H9 (cell line): ENCODE measurements at regions not wholly inside any gene's neighbourhood (a gene's known extent, or its start where the extent isn't known, plus 50 kb on each side); places are given as distances from the start of the nearest gene placed in this dataset.

ENCODE experiments used
- DNase-seq: peaks from one replicate; pipeline ENCODE4 v3.0.0-alpha.2; 2017
- H2AFZ ChIP-seq: one replicate; pipeline ENCODE4 v1.6.1; 2013; ENCODE audit warnings: mild to moderate bottlenecking, low read length, control low read depth, moderate library complexity
- H2AK5ac ChIP-seq: 2 replicates; pipeline ENCODE4 v1.6.1; 2013; ENCODE audit warnings: low read length, control low read depth, mixed read lengths; ENCODE audit not compliant: insufficient read length
- H2BK120ac ChIP-seq: one replicate; pipeline ENCODE4 v1.6.1; 2013; ENCODE audit warnings: low read depth, mild to moderate bottlenecking, low read length, control low read depth, inconsistent platforms; ENCODE audit not compliant: poor library complexity, severe bottlenecking
- H2BK12ac ChIP-seq: 2 replicates; pipeline ENCODE4 v1.6.1; 2013; ENCODE audit warnings: low read length, control low read depth, mixed read lengths, low read depth; ENCODE audit not compliant: insufficient read length
- H2BK15ac ChIP-seq: 2 replicates; pipeline ENCODE4 v1.6.1; 2013; ENCODE audit warnings: low read depth, low read length, control low read depth
- H2BK20ac ChIP-seq: one replicate; pipeline ENCODE4 v1.6.1; 2013; ENCODE audit warnings: low read depth, mild to moderate bottlenecking, low read length, control low read depth, inconsistent platforms; ENCODE audit not compliant: poor library complexity, severe bottlenecking
- H2BK5ac ChIP-seq: 2 replicates; pipeline ENCODE4 v1.6.1; 2013; ENCODE audit warnings: low read length, control low read depth, mixed read lengths; ENCODE audit not compliant: insufficient read length
- H3K14ac ChIP-seq: 2 replicates; pipeline ENCODE4 v1.6.1; 2013; ENCODE audit warnings: low read length, control low read depth; ENCODE audit not compliant: insufficient read depth
- H3K18ac ChIP-seq: 2 replicates; pipeline ENCODE4 v1.6.1; 2013; ENCODE audit warnings: low read depth, mild to moderate bottlenecking, mixed read lengths, low read length, control low read depth; ENCODE audit not compliant: insufficient read length
- H3K23ac ChIP-seq: 2 replicates; pipeline ENCODE4 v1.6.1; 2013; ENCODE audit warnings: low read length, control low read depth, mixed read lengths, low read depth; ENCODE audit not compliant: insufficient read length
- H3K23me2 ChIP-seq: 2 replicates; pipeline ENCODE4 v1.6.1; 2013; ENCODE audit warnings: low read depth, mild to moderate bottlenecking, mixed read lengths, low read length, control low read depth; ENCODE audit not compliant: insufficient read length, poor library complexity, severe bottlenecking
- H3K27ac ChIP-seq: 2 replicates; pipeline ENCODE4 v1.5.1; 2013; ENCODE audit warnings: low read length, control low read depth, mixed read lengths, low read depth; ENCODE audit not compliant: insufficient read length
- H3K27me3 ChIP-seq: 2 replicates; pipeline ENCODE4 v1.6.1; 2013; ENCODE audit warnings: low read length, control low read depth, inconsistent platforms; ENCODE audit not compliant: insufficient read depth
- H3K4ac ChIP-seq: 2 replicates; pipeline ENCODE4 v1.6.1; 2013; ENCODE audit warnings: low read depth, mild to moderate bottlenecking, control low read depth, inconsistent platforms, low read length, moderate library complexity
- H3K4me1 ChIP-seq: 2 replicates; pipeline ENCODE4 v1.6.1; 2013; ENCODE audit warnings: low read length, control low read depth, inconsistent platforms; ENCODE audit not compliant: insufficient read depth
- H3K4me2 ChIP-seq: 2 replicates; pipeline ENCODE4 v1.6.1; 2013; ENCODE audit warnings: low read length, control low read depth, mixed read lengths; ENCODE audit not compliant: insufficient read length, insufficient read depth
- H3K56ac ChIP-seq: 2 replicates; pipeline ENCODE4 v1.6.1; 2013; ENCODE audit warnings: low read depth, mild to moderate bottlenecking, mixed read lengths, low read length, control low read depth; ENCODE audit not compliant: insufficient read length
- H3K79me1 ChIP-seq: 2 replicates; pipeline ENCODE4 v1.6.1; 2013; ENCODE audit warnings: low read depth, mild to moderate bottlenecking, moderate library complexity, low read length, control low read depth, inconsistent platforms; ENCODE audit not compliant: insufficient read depth, poor library complexity, severe bottlenecking
- H3K79me2 ChIP-seq: 2 replicates; pipeline ENCODE4 v1.6.1; 2013; ENCODE audit warnings: low read length, control low read depth, inconsistent platforms; ENCODE audit not compliant: insufficient read depth
- H3K9ac ChIP-seq: 2 replicates; pipeline ENCODE4 v1.6.1; 2013; ENCODE audit warnings: low read length, control low read depth, mixed read lengths; ENCODE audit not compliant: insufficient read length; ENCODE audit errors: extremely low read depth
- H3K9me3 ChIP-seq: one replicate; pipeline ENCODE4 v1.6.1; 2013; ENCODE audit warnings: low read depth, low read length, inconsistent platforms; ENCODE audit not compliant: control insufficient read depth
- H3T11ph ChIP-seq: one replicate; pipeline ENCODE4 v1.6.1; 2013; ENCODE audit warnings: mild to moderate bottlenecking, low read length, control low read depth, inconsistent platforms
- H4K20me1 ChIP-seq: one replicate; pipeline ENCODE4 v1.6.1; 2013; ENCODE audit not compliant: control insufficient read depth, insufficient read length, insufficient read depth
- H4K5ac ChIP-seq: 2 replicates; pipeline ENCODE4 v1.6.1; 2013; ENCODE audit warnings: low read depth, mild to moderate bottlenecking, mixed read lengths, low read length, control low read depth; ENCODE audit not compliant: insufficient read length
- H4K8ac ChIP-seq: replicated peaks from 2 replicates; pipeline ENCODE4 v1.6.1; 2013; ENCODE audit warnings: low read length, control low read depth, mixed read lengths, low read depth; ENCODE audit not compliant: insufficient read length
- H4K91ac ChIP-seq: 2 replicates; pipeline ENCODE4 v1.6.1; 2013; ENCODE audit warnings: low read depth, mild to moderate bottlenecking, moderate library complexity, mixed read lengths, low read length, control low read depth; ENCODE audit not compliant: insufficient read length
- H3K27ac Mint-ChIP-seq, 3 experiments: 2 replicates in 2 of 3; 3 replicates in 1 of 3; pipeline ENCODE4 v1.8.0; 2020 to 2021; ENCODE audit warnings: mixed read lengths in 3 of 3, mild to moderate bottlenecking in 1 of 3, moderate library complexity in 1 of 3
- H3K27me3 Mint-ChIP-seq: 2 replicates; pipeline ENCODE4 v1.8.0; 2021; ENCODE audit warnings: low read depth, mild to moderate bottlenecking, moderate library complexity, mixed read lengths
- H3K36me3 Mint-ChIP-seq, 3 experiments: 2 replicates in 2 of 3; 3 replicates in 1 of 3; pipeline ENCODE4 v1.8.0; 2020 to 2021; ENCODE audit warnings: low read depth in 3 of 3, mixed read lengths in 3 of 3; ENCODE audit not compliant: insufficient read depth in 1 of 3
- H3K4me1 Mint-ChIP-seq, 2 experiments: 2 replicates each; pipeline ENCODE4 v1.8.0; 2020; ENCODE audit warnings: mixed read lengths in 2 of 2
- H3K4me3 Mint-ChIP-seq, 2 experiments: 2 replicates in 1 of 2; 3 replicates in 1 of 2; pipeline ENCODE4 v1.8.0; 2020 to 2021; ENCODE audit warnings: mild to moderate bottlenecking in 2 of 2, mixed read lengths in 2 of 2, moderate library complexity in 1 of 2
- H3K9me3 Mint-ChIP-seq, 2 experiments: 2 replicates in 1 of 2; 3 replicates in 1 of 2; pipeline ENCODE4 v1.8.0; 2020; ENCODE audit warnings: mild to moderate bottlenecking in 2 of 2, mixed read lengths in 2 of 2, moderate library complexity in 1 of 2
- WGBS: extraction: QIAGEN DNeasy Blood & Tissue Kit; methylation state at CpG from one replicate; pipeline ENCODE4 v1.1.7; 2013; ENCODE audit warnings: missing lambda C conversion rate, low lambda C conversion rate, mixed read lengths; ENCODE audit not compliant: insufficient read length; ENCODE audit errors: extremely low coverage; 5-methylcytosine and 5-hydroxymethylcytosine counted together
- TF ChIP-seq, protein P1 (sequence below): fragments of 200-600 bp; sonication (generic); conservative IDR thresholded peaks from 3 replicates; pipeline ENCODE4 v1.8.0; 2021; ENCODE audit warnings: antibody characterized with exemption, mild to moderate bottlenecking

- H3K4me1 ChIP-seq = no peaks in the 10 kb centered on the region
- H3K27me3 ChIP-seq = no peaks in the 10 kb centered on the region
- no peak overlapping the region for H2BK120ac ChIP-seq
- no peak overlapping the region for H4K91ac ChIP-seq
- H2AFZ ChIP-seq = no peak overlapping the region
- no peak overlapping the region for H3K27ac ChIP-seq
- H2BK5ac ChIP-seq = no peak overlapping the region
- H3K9ac ChIP-seq = no peak overlapping the region
- Mint-ChIP-seq H3K27me3 (no peaks in the 10 kb centered on the region; the same call in 1 of the 2 replicates), H3K36me3 (no peaks in the 10 kb centered on the region; a peak in 1 of 7 replicates), H3K4me3 (no peak overlapping the region), H3K4me1 (peaks cover 16 to 22% of the 10 kb centered on the region in 2 experiments), H3K9me3 (peaks cover 0 to 3% of the 10 kb centered on the region in 2 experiments; a peak in 1 of 5 replicates), H3K27ac (no peak overlapping the region)
- TF ChIP-seq, protein P1, sequence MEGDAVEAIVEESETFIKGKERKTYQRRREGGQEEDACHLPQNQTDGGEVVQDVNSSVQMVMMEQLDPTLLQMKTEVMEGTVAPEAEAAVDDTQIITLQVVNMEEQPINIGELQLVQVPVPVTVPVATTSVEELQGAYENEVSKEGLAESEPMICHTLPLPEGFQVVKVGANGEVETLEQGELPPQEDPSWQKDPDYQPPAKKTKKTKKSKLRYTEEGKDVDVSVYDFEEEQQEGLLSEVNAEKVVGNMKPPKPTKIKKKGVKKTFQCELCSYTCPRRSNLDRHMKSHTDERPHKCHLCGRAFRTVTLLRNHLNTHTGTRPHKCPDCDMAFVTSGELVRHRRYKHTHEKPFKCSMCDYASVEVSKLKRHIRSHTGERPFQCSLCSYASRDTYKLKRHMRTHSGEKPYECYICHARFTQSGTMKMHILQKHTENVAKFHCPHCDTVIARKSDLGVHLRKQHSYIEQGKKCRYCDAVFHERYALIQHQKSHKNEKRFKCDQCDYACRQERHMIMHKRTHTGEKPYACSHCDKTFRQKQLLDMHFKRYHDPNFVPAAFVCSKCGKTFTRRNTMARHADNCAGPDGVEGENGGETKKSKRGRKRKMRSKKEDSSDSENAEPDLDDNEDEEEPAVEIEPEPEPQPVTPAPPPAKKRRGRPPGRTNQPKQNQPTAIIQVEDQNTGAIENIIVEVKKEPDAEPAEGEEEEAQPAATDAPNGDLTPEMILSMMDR = no peak
- H4K5ac ChIP-seq = no peak overlapping the region
- no peaks in the 10 kb centered on the region for H3K79me1 ChIP-seq
- no peaks in the 10 kb centered on the region for H3K9me3 ChIP-seq
- no peak overlapping the region for H2BK20ac ChIP-seq
- H2BK15ac ChIP-seq = no peak overlapping the region
- no peak overlapping the region for H2AK5ac ChIP-seq
- H3K14ac ChIP-seq = no peak overlapping the region
- no peak overlapping the region for H3K18ac ChIP-seq
- H3K4ac ChIP-seq = no peak overlapping the region
- H3K4me2 ChIP-seq = no peak overlapping the region
- DNase-seq = no peak
- no peak overlapping the region for H3T11ph ChIP-seq
- H4K8ac ChIP-seq = no peak overlapping the region
- H2BK12ac ChIP-seq = no peak overlapping the region
- no peaks in the 10 kb centered on the region for H3K23me2 ChIP-seq
- no CpG with 5 or more reads among the region's 6 CpGs for WGBS
- no peak overlapping the region for H3K23ac ChIP-seq
- H3K56ac ChIP-seq = no peak overlapping the region
- H3K79me2 ChIP-seq = no peaks in the 10 kb centered on the region
- H4K20me1 ChIP-seq = no peaks in the 10 kb centered on the region
These were observed 75.7 kb upstream of the SFMBT2 start for GRCh38 chr10:7486528-7486927.
